ENCODE measurements at regions not wholly inside any gene's neighbourhood (a gene's known extent, or its start where the extent isn't known, plus 50 kb on each side); places are given as distances from the start of the nearest gene placed in this dataset.

GRCh38 chr10:29699621-29700020 lies 64.8 kb upstream of the SVIL start:
- no peak for TF ChIP-seq POLR2A (IDR thresholded peaks at IDR 0.05; ENCODE audit: low read depth, low read length)
- TF ChIP-seq, protein P1, sequence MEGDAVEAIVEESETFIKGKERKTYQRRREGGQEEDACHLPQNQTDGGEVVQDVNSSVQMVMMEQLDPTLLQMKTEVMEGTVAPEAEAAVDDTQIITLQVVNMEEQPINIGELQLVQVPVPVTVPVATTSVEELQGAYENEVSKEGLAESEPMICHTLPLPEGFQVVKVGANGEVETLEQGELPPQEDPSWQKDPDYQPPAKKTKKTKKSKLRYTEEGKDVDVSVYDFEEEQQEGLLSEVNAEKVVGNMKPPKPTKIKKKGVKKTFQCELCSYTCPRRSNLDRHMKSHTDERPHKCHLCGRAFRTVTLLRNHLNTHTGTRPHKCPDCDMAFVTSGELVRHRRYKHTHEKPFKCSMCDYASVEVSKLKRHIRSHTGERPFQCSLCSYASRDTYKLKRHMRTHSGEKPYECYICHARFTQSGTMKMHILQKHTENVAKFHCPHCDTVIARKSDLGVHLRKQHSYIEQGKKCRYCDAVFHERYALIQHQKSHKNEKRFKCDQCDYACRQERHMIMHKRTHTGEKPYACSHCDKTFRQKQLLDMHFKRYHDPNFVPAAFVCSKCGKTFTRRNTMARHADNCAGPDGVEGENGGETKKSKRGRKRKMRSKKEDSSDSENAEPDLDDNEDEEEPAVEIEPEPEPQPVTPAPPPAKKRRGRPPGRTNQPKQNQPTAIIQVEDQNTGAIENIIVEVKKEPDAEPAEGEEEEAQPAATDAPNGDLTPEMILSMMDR (IDR thresholded peaks at IDR 0.05 in 2 of 3, conservative IDR thresholded peaks at IDR 0.05 in 1 of 3; ENCODE audit: control insufficient read depth in 2 of 3, extremely low read depth in 1 of 3, insufficient read depth in 1 of 3, low read depth in 3 of 3, low read length in 3 of 3), result no peak
- TF ChIP-seq, protein P2, sequence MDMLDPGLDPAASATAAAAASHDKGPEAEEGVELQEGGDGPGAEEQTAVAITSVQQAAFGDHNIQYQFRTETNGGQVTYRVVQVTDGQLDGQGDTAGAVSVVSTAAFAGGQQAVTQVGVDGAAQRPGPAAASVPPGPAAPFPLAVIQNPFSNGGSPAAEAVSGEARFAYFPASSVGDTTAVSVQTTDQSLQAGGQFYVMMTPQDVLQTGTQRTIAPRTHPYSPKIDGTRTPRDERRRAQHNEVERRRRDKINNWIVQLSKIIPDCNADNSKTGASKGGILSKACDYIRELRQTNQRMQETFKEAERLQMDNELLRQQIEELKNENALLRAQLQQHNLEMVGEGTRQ (IDR thresholded peaks at IDR 0.05; ENCODE audit: borderline replicate concordance, low read depth, low read length), result no peak
- no peak for TF ChIP-seq POLR2AphosphoS5 (IDR thresholded peaks at IDR 0.05; ENCODE audit: low read length)
- TF ChIP-seq TAF1 (IDR thresholded peaks at IDR 0.05; ENCODE audit: borderline replicate concordance, low read depth, low read length), result no peak
